Transverse colon (tissue), 3 donors: ENCODE measurements at regions not wholly inside any gene's neighbourhood (a gene's known extent, or its start where the extent isn't known, plus 50 kb on each side); places are given as distances from the start of the nearest gene placed in this dataset.

Source experiments
- EP300 ChIP-seq: sonication (generic); formaldehyde crosslinking; IDR thresholded peaks from one replicate; pipeline ENCODE4 v1.6.1; 2017; ENCODE audit warnings: antibody characterized with exemption, low read depth
- TF ChIP-seq, protein P1 (sequence below), 5 experiments: fragments of 200-600 bp in 3 of 5; fragments of 450-650 bp in 2 of 5; sonication (generic) in 3 of 5; IDR thresholded peaks; 1 replicate in 2 of 5; 2 replicates in 3 of 5; pipeline ENCODE4 v1.5.1; 2016 to 2017; ENCODE audit warnings: antibody characterized with exemption in 5 of 5, inconsistent platforms in 3 of 5, mild to moderate bottlenecking in 2 of 5, moderate library complexity in 1 of 5

DNA sequence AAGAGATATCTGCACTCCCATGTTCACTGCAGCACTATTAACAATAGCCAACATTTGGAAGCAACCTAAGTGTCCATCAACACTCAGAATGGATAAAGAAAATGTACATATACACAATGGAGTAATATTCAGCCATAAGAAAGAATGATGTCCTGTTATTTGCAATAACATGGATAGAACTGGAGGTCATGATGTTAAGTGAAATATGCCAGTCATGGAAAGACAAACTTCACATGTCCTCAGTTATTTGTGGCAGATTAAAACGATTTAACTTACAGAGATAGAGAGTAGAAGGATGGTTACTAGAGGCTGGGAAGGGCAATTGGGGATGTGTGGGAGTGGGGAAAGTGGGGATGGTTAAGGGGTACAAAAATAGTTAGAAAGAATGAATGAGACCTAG is 110.3 kb upstream of the PCSK5 start:
- no peak for TF ChIP-seq EP300
- TF ChIP-seq, protein P1, sequence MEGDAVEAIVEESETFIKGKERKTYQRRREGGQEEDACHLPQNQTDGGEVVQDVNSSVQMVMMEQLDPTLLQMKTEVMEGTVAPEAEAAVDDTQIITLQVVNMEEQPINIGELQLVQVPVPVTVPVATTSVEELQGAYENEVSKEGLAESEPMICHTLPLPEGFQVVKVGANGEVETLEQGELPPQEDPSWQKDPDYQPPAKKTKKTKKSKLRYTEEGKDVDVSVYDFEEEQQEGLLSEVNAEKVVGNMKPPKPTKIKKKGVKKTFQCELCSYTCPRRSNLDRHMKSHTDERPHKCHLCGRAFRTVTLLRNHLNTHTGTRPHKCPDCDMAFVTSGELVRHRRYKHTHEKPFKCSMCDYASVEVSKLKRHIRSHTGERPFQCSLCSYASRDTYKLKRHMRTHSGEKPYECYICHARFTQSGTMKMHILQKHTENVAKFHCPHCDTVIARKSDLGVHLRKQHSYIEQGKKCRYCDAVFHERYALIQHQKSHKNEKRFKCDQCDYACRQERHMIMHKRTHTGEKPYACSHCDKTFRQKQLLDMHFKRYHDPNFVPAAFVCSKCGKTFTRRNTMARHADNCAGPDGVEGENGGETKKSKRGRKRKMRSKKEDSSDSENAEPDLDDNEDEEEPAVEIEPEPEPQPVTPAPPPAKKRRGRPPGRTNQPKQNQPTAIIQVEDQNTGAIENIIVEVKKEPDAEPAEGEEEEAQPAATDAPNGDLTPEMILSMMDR (IDR thresholded peaks at IDR 0.05): no peak
